ENCODE measurements at regions not wholly inside any gene's neighbourhood (a gene's known extent, or its start where the extent isn't known, plus 50 kb on each side); places are given as distances from the start of the nearest gene placed in this dataset.

GRCh38 chr2:16290311-16291020, 350.1 kb downstream of the MYCN start:
- DNase-seq = no peak

GRCh38 chr2:16288371-16289112, 348.2 kb downstream of the MYCN start:
- no peak for DNase-seq

GRCh38 chr2:16287831-16288230, 347.5 kb downstream of the MYCN start:
- DNase-seq = no peak

- DNase-seq = no peak
Measured at GRCh38 chr2:16287281-16287680, 346.9 kb downstream of the MYCN start.

- DNase-seq = no peak
Measured at GRCh38 chr2:16285813-16286510, 345.6 kb downstream of the MYCN start.

- DNase-seq = no peak
Measured at GRCh38 chr2:16284941-16285625, 344.7 kb downstream of the MYCN start.

- DNase-seq = no peak
Measured at GRCh38 chr2:16283071-16283850, 342.9 kb downstream of the MYCN start.

- DNase-seq = no peak
Measured at GRCh38 chr2:16282511-16282910, 342.2 kb downstream of the MYCN start.

- DNase-seq = peak; percentile 13
Measured at GRCh38 chr2:16281451-16282335, 341.3 kb downstream of the MYCN start.

GRCh38 chr2:16280081-16280480, 339.7 kb downstream of the MYCN start:
- DNase-seq = no peak

- DNase-seq = no peak
Measured at GRCh38 chr2:16279641-16280040, 339.3 kb downstream of the MYCN start.

GRCh38 chr2:16279201-16279570, 338.8 kb downstream of the MYCN start:
- no peak for DNase-seq

- no peak for DNase-seq
Measured at GRCh38 chr2:16278421-16279200, 338.3 kb downstream of the MYCN start.

- no peak for DNase-seq
Measured at GRCh38 chr2:16277117-16277516, 336.8 kb downstream of the MYCN start.

- DNase-seq = no peak
Measured at GRCh38 chr2:16275661-16276060, 335.3 kb downstream of the MYCN start.

GRCh38 chr2:16275131-16275530, 334.8 kb downstream of the MYCN start:
- DNase-seq = no peak

- no peak for DNase-seq
Measured at GRCh38 chr2:16273111-16273510, 332.8 kb downstream of the MYCN start.

GRCh38 chr2:16272038-16272788, 331.9 kb downstream of the MYCN start:
- DNase-seq = no peak

GRCh38 chr2:16271231-16271896, 331.0 kb downstream of the MYCN start:
- no peak for DNase-seq

Measured in hindlimb muscle (tissue), 1 donor.